ENCODE measurements at regions not wholly inside any gene's neighbourhood (a gene's known extent, or its start where the extent isn't known, plus 50 kb on each side); places are given as distances from the start of the nearest gene placed in this dataset.

GRCh38 chr13:33471204-33471603, 185.6 kb upstream of the STARD13 start:
- H3K9me3 ChIP-seq, result no peaks in the 10 kb centered on the region
- no peaks in the 10 kb centered on the region for H3K27me3 ChIP-seq
- no peak for FAIRE-seq
- no peak overlapping the region for H3K27ac ChIP-seq
- no peak for ATAC-seq
- intact Hi-C loops (cut with DNase I), result no loop called here
- no peak for DNase-seq
- no peaks in the 10 kb centered on the region for H3K36me3 ChIP-seq
- H3K4me3 ChIP-seq, result no peak overlapping the region
- no peaks in the 10 kb centered on the region for H3K4me1 ChIP-seq
- TF ChIP-seq, protein P1, sequence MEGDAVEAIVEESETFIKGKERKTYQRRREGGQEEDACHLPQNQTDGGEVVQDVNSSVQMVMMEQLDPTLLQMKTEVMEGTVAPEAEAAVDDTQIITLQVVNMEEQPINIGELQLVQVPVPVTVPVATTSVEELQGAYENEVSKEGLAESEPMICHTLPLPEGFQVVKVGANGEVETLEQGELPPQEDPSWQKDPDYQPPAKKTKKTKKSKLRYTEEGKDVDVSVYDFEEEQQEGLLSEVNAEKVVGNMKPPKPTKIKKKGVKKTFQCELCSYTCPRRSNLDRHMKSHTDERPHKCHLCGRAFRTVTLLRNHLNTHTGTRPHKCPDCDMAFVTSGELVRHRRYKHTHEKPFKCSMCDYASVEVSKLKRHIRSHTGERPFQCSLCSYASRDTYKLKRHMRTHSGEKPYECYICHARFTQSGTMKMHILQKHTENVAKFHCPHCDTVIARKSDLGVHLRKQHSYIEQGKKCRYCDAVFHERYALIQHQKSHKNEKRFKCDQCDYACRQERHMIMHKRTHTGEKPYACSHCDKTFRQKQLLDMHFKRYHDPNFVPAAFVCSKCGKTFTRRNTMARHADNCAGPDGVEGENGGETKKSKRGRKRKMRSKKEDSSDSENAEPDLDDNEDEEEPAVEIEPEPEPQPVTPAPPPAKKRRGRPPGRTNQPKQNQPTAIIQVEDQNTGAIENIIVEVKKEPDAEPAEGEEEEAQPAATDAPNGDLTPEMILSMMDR (IDR thresholded peaks at IDR 0.05), result no peak

- Histone ChIP-seq H3K9me3 (no peaks in the 10 kb centered on the region), H3K4me3 (no peak overlapping the region), H3K36me3 (no peaks in the 10 kb centered on the region), H3K27me3 (no peaks in the 10 kb centered on the region), H3K4me1 (no peaks in the 10 kb centered on the region), H3K27ac (no peak overlapping the region)
- TF ChIP-seq, protein P1 (IDR thresholded peaks at IDR 0.05), result no peak
- DNase-seq, result no peak
- WGBS, 2 donors, result 84% methylated on average over 3 of the region's 3 CpGs
- intact Hi-C loops (cut with DNase I), result no loop called here
- no peak for FAIRE-seq
- ATAC-seq, result no peak
These were observed 186.9 kb upstream of the STARD13 start for GRCh38 chr13:33472446-33472845.

- no peaks in the 10 kb centered on the region for H3K27me3 ChIP-seq
- H3K4me1 ChIP-seq, result no peaks in the 10 kb centered on the region
- TF ChIP-seq, protein P1 (IDR thresholded peaks at IDR 0.05), result no peak
- intact Hi-C loops (cut with DNase I), result no loop called here
- H3K9me3 ChIP-seq, result no peaks in the 10 kb centered on the region
- WGBS, 2 donors, result 57 to 63% methylated on average over 4 of the region's 4 CpGs
- no peak overlapping the region for H3K4me3 ChIP-seq
- DNase-seq (no peak), FAIRE-seq (no peak), ATAC-seq (peak in 2 of 4 donors; percentile 16 to 39)
- no peaks in the 10 kb centered on the region for H3K36me3 ChIP-seq
- no peak overlapping the region for H3K27ac ChIP-seq
These were observed 193.6 kb upstream of the STARD13 start for GRCh38 chr13:33479105-33479504.

DNA sequence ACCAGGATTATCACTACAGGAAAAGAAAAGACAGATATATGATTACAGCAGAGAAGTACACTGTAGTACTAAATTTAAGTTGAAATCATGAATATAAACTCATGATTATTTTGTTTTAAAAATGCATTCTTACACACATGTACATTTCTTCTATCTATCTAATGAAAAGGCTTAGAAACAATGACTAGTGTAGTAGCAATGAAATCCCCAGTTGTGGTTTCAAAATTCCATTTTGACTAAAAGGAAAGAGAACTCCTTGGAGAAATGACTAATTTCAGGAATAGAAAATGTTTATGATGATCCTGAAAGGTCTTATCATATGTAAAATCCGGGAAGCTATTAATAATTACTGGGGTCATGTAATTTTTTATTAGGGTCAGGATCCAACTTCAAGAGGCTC, 195.0 kb upstream of the STARD13 start:
- TF ChIP-seq, protein P1 (IDR thresholded peaks at IDR 0.05), result no peak
- ATAC-seq, result no peak
- Histone ChIP-seq H3K9me3 (no peaks in the 10 kb centered on the region), H3K4me1 (no peaks in the 10 kb centered on the region), H3K27ac (no peak overlapping the region), H3K27me3 (no peaks in the 10 kb centered on the region), H3K36me3 (peaks cover 0 to 3% (median 0%) of the 10 kb centered on the region in 3 donors), H3K4me3 (no peak overlapping the region)
- intact Hi-C loops (cut with DNase I), result no loop called here
- DNase-seq, result no peak
- 67 to 82% methylated on average over 1 of the region's 1 CpG for WGBS, 2 donors
- no peak for FAIRE-seq

GRCh38 chr13:33483471-33483870, 197.9 kb upstream of the STARD13 start:
- TF ChIP-seq, protein P1 (IDR thresholded peaks at IDR 0.05), result no peak
- Histone ChIP-seq H3K4me1 (no peaks in the 10 kb centered on the region), H3K36me3 (peaks cover 0 to 3% (median 0%) of the 10 kb centered on the region in 3 donors), H3K9me3 (no peaks in the 10 kb centered on the region), H3K27ac (no peak overlapping the region), H3K27me3 (no peaks in the 10 kb centered on the region), H3K4me3 (no peak overlapping the region)
- DNase-seq (no peak), FAIRE-seq (no peak), ATAC-seq (no peak)
- intact Hi-C loops (cut with DNase I), result no loop called here
- 96 to 99% methylated on average over 3 of the region's 3 CpGs for WGBS, 2 donors

All from pancreas (tissue), 10 donors.